GM13977 (cell line): ENCODE measurements at regions not wholly inside any gene's neighbourhood (a gene's known extent, or its start where the extent isn't known, plus 50 kb on each side); places are given as distances from the start of the nearest gene placed in this dataset.

Experiments used
- DNase-seq: peaks from one replicate; pipeline ENCODE4 v3.0.0; 2012; ENCODE audit warnings: low spot score
- in situ Hi-C: fragments of 300-500 bp; cut with MboI; formaldehyde crosslinking; loops from one replicate; pipeline ENCODE4 v1.12.0; 2022; ENCODE audit warnings: low sequenced_read_pairs, low pct_unique_long_range_greater_than_20kb, mixed read lengths, inconsistent platforms; ENCODE audit not compliant: unreplicated experiment
- TF ChIP-seq, protein P1 (sequence below): IDR thresholded peaks from 2 replicates; pipeline ENCODE4 v1.5.1; 2012; ENCODE audit warnings: mild to moderate bottlenecking, control low read depth; ENCODE audit not compliant: insufficient read depth; ENCODE audit errors: extremely low read depth, missing control alignments

DNA sequence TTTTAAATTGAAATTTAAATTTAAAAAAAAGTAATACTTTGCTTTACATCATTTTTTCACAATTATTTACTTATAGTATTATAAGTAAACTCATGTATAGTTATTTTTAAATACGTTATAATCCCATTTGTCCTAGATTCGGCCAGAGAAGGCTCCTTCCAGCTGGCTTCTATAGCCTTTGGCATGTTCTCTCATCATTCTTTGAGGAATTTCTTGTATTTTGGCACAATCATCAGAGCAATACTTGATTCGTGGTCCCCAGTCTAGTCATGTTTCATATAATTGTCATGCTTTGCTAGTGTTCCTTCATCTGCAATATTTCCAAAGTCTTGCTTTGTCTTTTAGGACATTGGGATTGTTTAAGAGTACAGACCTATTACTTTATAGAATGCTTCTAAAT lies 1037.9 kb upstream of the AGA start:
- TF ChIP-seq, protein P1, sequence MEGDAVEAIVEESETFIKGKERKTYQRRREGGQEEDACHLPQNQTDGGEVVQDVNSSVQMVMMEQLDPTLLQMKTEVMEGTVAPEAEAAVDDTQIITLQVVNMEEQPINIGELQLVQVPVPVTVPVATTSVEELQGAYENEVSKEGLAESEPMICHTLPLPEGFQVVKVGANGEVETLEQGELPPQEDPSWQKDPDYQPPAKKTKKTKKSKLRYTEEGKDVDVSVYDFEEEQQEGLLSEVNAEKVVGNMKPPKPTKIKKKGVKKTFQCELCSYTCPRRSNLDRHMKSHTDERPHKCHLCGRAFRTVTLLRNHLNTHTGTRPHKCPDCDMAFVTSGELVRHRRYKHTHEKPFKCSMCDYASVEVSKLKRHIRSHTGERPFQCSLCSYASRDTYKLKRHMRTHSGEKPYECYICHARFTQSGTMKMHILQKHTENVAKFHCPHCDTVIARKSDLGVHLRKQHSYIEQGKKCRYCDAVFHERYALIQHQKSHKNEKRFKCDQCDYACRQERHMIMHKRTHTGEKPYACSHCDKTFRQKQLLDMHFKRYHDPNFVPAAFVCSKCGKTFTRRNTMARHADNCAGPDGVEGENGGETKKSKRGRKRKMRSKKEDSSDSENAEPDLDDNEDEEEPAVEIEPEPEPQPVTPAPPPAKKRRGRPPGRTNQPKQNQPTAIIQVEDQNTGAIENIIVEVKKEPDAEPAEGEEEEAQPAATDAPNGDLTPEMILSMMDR, result no peak
- DNase-seq, result no peak
- in situ Hi-C loops, result no loop called here

DNA sequence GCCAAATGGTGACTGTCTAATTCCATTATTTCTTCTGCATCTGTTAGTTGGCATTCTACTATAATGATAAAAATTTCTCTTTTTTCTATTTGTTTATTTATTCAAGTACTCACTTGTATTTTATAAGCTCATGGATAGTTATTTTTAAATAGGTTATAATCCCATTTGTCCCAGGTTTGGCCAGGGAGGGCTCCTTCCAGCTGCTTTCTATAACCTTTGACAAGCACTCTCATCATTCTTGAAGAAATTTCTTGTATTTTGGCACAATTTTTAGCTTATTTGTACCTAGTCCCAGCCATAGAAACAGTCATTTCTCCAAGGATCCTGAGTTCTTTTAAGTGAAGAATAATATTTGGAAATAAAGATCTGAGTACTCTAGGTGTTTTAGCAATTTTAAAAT lies 1038.6 kb upstream of the AGA start:
- TF ChIP-seq, protein P1, result no peak
- DNase-seq, result no peak
- in situ Hi-C loops, result no loop called here

DNA sequence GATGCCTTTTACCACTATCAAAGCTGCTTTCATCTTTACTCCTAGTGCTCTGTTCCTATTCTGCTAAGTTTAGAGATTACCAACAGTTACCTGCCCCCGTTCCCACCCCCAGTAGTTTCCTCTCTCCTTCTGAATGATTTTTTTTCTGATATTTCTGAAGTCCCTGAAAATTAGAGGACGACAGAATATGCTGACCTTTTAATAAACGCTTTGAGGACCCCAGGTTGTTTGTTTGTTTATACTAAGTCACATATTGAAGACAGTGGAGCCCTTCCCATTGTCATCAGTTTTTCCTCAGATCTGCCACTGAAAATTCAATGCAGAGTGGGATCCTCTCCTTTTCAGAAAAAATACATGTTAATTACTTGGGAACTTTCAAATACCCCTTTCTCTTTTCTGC lies 1039.3 kb upstream of the AGA start:
- TF ChIP-seq, protein P1, result no peak
- no peak for DNase-seq
- in situ Hi-C loops, result no loop called here

DNA sequence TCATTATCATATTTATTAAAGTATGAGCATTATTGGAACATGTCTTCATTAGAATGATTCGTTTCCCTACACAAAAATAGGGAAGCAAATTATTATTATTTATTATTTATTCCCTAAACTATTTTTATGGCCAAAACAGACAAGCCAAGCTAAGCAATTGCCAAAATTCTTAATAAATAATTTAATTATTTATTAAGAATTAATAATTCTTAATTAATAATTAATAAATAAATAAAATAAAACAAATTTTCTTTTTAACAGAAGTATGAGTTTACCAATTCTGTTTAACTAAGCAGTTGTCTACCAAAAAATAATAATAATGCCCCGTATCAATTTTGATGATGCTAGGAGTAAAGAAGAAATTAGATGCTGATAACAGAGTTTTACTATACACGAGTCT lies 1080.8 kb upstream of the AGA start:
- TF ChIP-seq, protein P1, result no peak
- DNase-seq, result no peak
- in situ Hi-C loops, result no loop called here

DNA sequence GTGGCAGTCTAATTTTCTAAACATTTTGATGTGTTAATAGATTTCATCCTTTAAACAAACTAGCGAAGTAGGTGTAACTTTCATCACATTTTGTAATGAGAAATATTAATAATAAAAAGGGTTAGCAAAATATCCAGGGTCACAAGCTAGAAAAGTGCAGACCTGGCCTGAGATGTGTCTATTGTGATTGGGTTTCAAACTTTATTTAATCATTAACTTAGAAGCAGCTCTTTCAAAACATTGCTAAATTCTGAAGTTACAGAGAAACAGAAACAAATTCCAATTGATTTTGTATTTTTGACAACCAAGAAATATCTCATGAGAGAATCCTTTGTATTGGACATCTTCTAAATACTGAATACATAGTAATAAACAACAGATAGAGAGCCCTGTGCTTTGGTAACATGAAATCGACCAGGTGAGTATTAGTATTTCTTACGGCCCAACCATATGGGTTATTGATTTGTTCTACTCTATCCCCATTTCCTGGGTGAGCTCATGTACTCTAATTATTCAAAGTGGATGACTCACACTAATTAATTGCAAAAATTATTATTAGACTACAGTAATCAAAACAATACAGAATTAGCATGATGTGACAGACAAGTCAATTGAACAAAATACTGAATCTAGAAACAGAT lies 1093.8 kb upstream of the AGA start:
- in situ Hi-C loops, result no loop called here
- no peak for DNase-seq
- TF ChIP-seq, protein P1, result no peak

DNA sequence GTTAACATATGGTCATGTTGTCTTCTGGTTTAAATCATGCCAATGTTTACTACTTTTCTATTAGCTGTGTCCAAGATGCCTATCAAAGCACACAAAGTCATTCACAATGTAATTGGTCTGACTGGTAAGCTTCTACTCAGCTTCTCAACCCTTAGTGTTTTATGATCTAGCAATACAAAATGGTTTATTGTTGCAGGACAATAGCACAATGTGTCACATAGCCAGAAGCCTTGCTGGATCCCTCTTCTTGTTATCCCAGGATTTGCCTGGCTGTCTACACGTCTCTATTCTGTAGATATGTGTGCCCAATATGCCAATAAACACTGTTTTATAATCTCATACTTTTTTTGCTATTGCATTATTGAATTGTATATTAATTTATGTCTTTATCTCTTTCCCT lies 1111.0 kb upstream of the AGA start:
- DNase-seq, result no peak
- in situ Hi-C loops, result no loop called here
- TF ChIP-seq, protein P1, result no peak

DNA sequence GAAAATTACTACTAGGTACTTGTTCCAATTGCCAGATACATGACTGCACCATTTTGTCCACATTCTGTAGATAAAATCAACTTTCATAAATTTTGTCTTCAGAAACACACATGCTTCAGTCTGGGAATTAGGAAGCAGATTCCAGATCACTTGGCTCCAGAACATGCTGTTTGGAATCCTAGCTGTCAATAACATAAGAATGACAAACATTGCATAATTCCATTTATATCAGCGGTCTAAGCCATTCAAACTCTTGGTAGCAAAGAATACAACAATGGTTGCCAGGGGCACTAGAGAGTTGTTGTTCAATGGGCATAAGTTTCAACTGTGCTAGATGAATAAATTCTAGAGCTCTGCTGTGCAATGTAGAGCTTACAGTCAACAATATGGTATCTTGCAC lies 1112.1 kb upstream of the AGA start:
- DNase-seq, result no peak
- in situ Hi-C loops, result no loop called here
- TF ChIP-seq, protein P1, result no peak
